Transverse colon (tissue), 3 donors: ENCODE measurements at regions not wholly inside any gene's neighbourhood (a gene's known extent, or its start where the extent isn't known, plus 50 kb on each side); places are given as distances from the start of the nearest gene placed in this dataset.

Experiments
- CTCF ChIP-seq, 5 experiments: fragments of 200-600 bp in 3 of 5; fragments of 450-650 bp in 2 of 5; sonication (generic) in 3 of 5; IDR thresholded peaks; 1 replicate in 2 of 5; 2 replicates in 3 of 5; pipeline ENCODE4 v1.5.1; 2016 to 2017; ENCODE audit warnings: antibody characterized with exemption in 5 of 5, inconsistent platforms in 3 of 5, mild to moderate bottlenecking in 2 of 5, moderate library complexity in 1 of 5
- EP300 ChIP-seq: sonication (generic); formaldehyde crosslinking; IDR thresholded peaks from one replicate; pipeline ENCODE4 v1.6.1; 2017; ENCODE audit warnings: antibody characterized with exemption, low read depth

- TF ChIP-seq CTCF (IDR thresholded peaks at IDR 0.05), result no peak
- no peak for TF ChIP-seq EP300
Observed at GRCh38 chr4:3629665-3630064, 97.4 kb upstream of the LRPAP1 start.
